K562 (cell line): ENCODE measurements at regions not wholly inside any gene's neighbourhood (a gene's known extent, or its start where the extent isn't known, plus 50 kb on each side); places are given as distances from the start of the nearest gene placed in this dataset.

Experiments
- ATAC-seq: fragments of 200-7000 bp; cut with Tn5 transposase; 3 replicates; pipeline ENCODE4 v1.9.1; 2020; ENCODE audit warnings: moderate library complexity
- BruUV-seq: library from RNA; stranded (reverse); fragments of 400-500 nt; replicated peaks from 2 replicates; lab custom pipeline; 2021; lab: Mats Ljungman, UMichigan
- CTCF ChIA-PET: fragments of 300-600 bp; formaldehyde crosslinking; extraction: SDS; loops from one replicate; lab custom pipeline; 2021; ENCODE audit warnings: low intra/inter-chr PET ratio; lab: Yijun Ruan, JAX
- POLR2A ChIA-PET: fragments of 300-600, 350-650 bp; sonication (Branson Sonifier 250); formaldehyde crosslinking; extraction: SDS; loops from one replicate; lab custom pipeline; 2021; ENCODE audit warnings: antibody characterized with exemption, inconsistent platforms; lab: Yijun Ruan, JAX
- DNase-seq, 4 experiments: peaks; one replicate each; pipeline versions ENCODE4 v3.0.0 to v3.0.0-alpha.2; 2011 to 2018; ENCODE audit warnings: low spot score in 3 of 4, mixed read lengths in 3 of 4; ENCODE audit errors: extremely low read depth in 1 of 4
- FAIRE-seq: peaks from 2 replicates; lab custom pipeline; 2011; peaks lifted over from hg19 to GRCh38; lab: Jason Lieb, UNC
- H2AFZ ChIP-seq: 2 replicates; pipeline ENCODE4 v1.6.0; 2011; ENCODE audit warnings: low read depth, low read length, control low read depth, inconsistent platforms
- H3K27ac ChIP-seq: fragments of 200-600 bp; 3 replicates; pipeline ENCODE4 v1.8.0; 2011; ENCODE audit warnings: low read depth, mild to moderate bottlenecking, control low read depth, inconsistent platforms, low read length, moderate library complexity, mixed read lengths; ENCODE audit errors: extremely low read depth
- H3K27me3 ChIP-seq, 2 experiments: fragments of 300-600 bp in 1 of 2; 2 replicates in 1 of 2; 3 replicates in 1 of 2; pipeline versions ENCODE4 v1.6.0 to v1.8.0; 2011; ENCODE audit warnings: inconsistent platforms in 2 of 2, low read length in 2 of 2, mild to moderate bottlenecking in 1 of 2, mixed read lengths in 1 of 2, moderate library complexity in 1 of 2; ENCODE audit not compliant: control insufficient read depth in 2 of 2, insufficient read depth in 2 of 2
- H3K36me3 ChIP-seq: fragments of 300-600 bp; 3 replicates; pipeline ENCODE4 v1.8.0; 2011; ENCODE audit warnings: mild to moderate bottlenecking, low read length, inconsistent platforms; ENCODE audit not compliant: control insufficient read depth, insufficient read depth
- H3K4me1 ChIP-seq, 2 experiments: fragments of 200-600 bp in 1 of 2; replicated peaks in 1 of 2; 2 replicates in 1 of 2; 3 replicates in 1 of 2; pipeline versions ENCODE4 v1.5.1 to v1.8.0; 2011; ENCODE audit warnings: inconsistent platforms in 2 of 2, low read length in 2 of 2, mild to moderate bottlenecking in 1 of 2, mixed read lengths in 1 of 2, moderate library complexity in 1 of 2; ENCODE audit not compliant: control insufficient read depth in 2 of 2, insufficient read depth in 2 of 2
- H3K4me2 ChIP-seq: 2 replicates; pipeline ENCODE4 v1.6.1; 2011; ENCODE audit warnings: low read length, control low read depth, inconsistent platforms, mixed read lengths; ENCODE audit not compliant: insufficient read depth
- H3K4me3 ChIP-seq: fragments of 200-600 bp; sonication (generic), shearing (Covaris generic); 2 replicates; pipeline ENCODE4 v1.5.1; 2016; ENCODE audit warnings: control low read depth, inconsistent platforms
- H3K79me2 ChIP-seq: fragments of 200-600 bp; 3 replicates; pipeline ENCODE4 v1.8.0; 2011; ENCODE audit warnings: low read length, inconsistent platforms; ENCODE audit not compliant: control insufficient read depth, insufficient read depth
- H3K9ac ChIP-seq, 2 experiments: 2 replicates each; pipeline versions ENCODE4 v1.6.0 to v1.6.1; 2011; ENCODE audit warnings: low read depth in 2 of 2, low read length in 2 of 2, control low read depth in 1 of 2, inconsistent platforms in 1 of 2, mild to moderate bottlenecking in 1 of 2, mixed read lengths in 1 of 2; ENCODE audit not compliant: insufficient read depth in 1 of 2
- H3K9me1 ChIP-seq: one replicate; pipeline ENCODE4 v1.6.0; 2011; ENCODE audit warnings: inconsistent platforms, mild to moderate bottlenecking, low read length, moderate library complexity; ENCODE audit not compliant: control insufficient read depth, insufficient read depth
- H3K9me3 ChIP-seq: replicated peaks from 2 replicates; pipeline ENCODE4 v1.5.1; 2011; ENCODE audit warnings: low read depth, low read length, inconsistent platforms; ENCODE audit not compliant: control insufficient read depth, insufficient read depth
- H4K20me1 ChIP-seq: replicated peaks from 2 replicates; pipeline ENCODE4 v1.6.1; 2011; ENCODE audit warnings: low read length, inconsistent platforms, mixed read lengths; ENCODE audit not compliant: control insufficient read depth, insufficient read depth
- EP400 ChIP-seq: fragments of 450-650 bp; IDR thresholded peaks from 2 replicates; pipeline ENCODE4 v1.6.1; 2017; ENCODE audit warnings: antibody characterized with exemption, mild to moderate bottlenecking, moderate library complexity
- GTF2F1 ChIP-seq: IDR thresholded peaks from 2 replicates; pipeline ENCODE4 v1.6.1; 2011; ENCODE audit warnings: low read depth, low read length, improper control_type of control experiment
- HOMEZ ChIP-seq: fragments of 250-450 bp; sonication (Bioruptor Pico); IDR thresholded peaks from 2 replicates; pipeline ENCODE4 v1.4.0; 2020; ENCODE audit warnings: mild to moderate bottlenecking, moderate library complexity
- MAFK ChIP-seq: IDR thresholded peaks from 2 replicates; pipeline ENCODE4 v1.6.1; 2011; ENCODE audit warnings: low read length, improper control_type of control experiment
- RBFOX2 ChIP-seq: fragments of 200-400 bp; formaldehyde crosslinking; IDR thresholded peaks from 2 replicates; pipeline ENCODE4 v1.6.1; 2017; ENCODE audit warnings: low read depth, mild to moderate bottlenecking, low read length, moderate library complexity
- ZNF395 ChIP-seq: fragments of 200-800 bp; sonication (Bioruptor generic); IDR thresholded peaks from 2 replicates; pipeline ENCODE4 v1.6.1; 2017; ENCODE audit warnings: missing genetic modification characterization, missing compliant biosample characterization
- WGBS: fragments of 100-300 bp; shearing (Covaris generic); methylation state at CpG from one replicate; pipeline ENCODE4 v1.1.6; 2016; ENCODE audit warnings: low coverage, mixed read lengths; ENCODE audit not compliant: insufficient coverage; ENCODE audit errors: missing lambda C conversion rate; 5-methylcytosine and 5-hydroxymethylcytosine counted together
- in situ Hi-C: fragments of 300-500 bp; cut with MboI; formaldehyde crosslinking; loops from 4 replicates; pipeline ENCODE4 v1.15.0; 2018; ENCODE audit warnings: inconsistent platforms, mixed read lengths
- intact Hi-C: fragments of 100-400 bp; cut with micrococcal nuclease; formaldehyde crosslinking; loops from 2 replicates; pipeline ENCODE4 v1.14.2; 2022

- POLR2A ChIA-PET: interaction anchor here (0.6 kb wide), 1 partner anchor 571 kb away, joined by 3 read pairs; no protein-coding TSS in a partner anchor
- H3K9ac ChIP-seq: no peak overlapping the region
- intact Hi-C loops: no loop called here
- FAIRE-seq: no peak
- H3K4me1 ChIP-seq: no peaks in the 10 kb centered on the region
- no peaks in the 10 kb centered on the region for H3K79me2 ChIP-seq
- no peak overlapping the region for H3K4me2 ChIP-seq
- H3K27ac ChIP-seq: no peak overlapping the region
- H3K36me3 ChIP-seq: no peaks in the 10 kb centered on the region
- H4K20me1 ChIP-seq: no peaks in the 10 kb centered on the region
- H3K4me3 ChIP-seq: no peak overlapping the region
- WGBS: 0% methylated on average over 2 of the region's 2 CpGs
- H2AFZ ChIP-seq: no peak overlapping the region
- no peaks in the 10 kb centered on the region for H3K9me1 ChIP-seq
- TF ChIP-seq MAFK: no peak
- no peak for TF ChIP-seq EP400
- no peak for TF ChIP-seq ZNF395
- TF ChIP-seq RBFOX2: no peak
- no peak for TF ChIP-seq HOMEZ (CRISPR knock-in tag)
- no peak for TF ChIP-seq GTF2F1
- TF ChIP-seq, all 486 proteins: peak for 0
- no peak for ATAC-seq
- H3K9me3 ChIP-seq: no peaks in the 10 kb centered on the region
- in situ Hi-C loops: no loop called here
- no peaks in the 10 kb centered on the region for H3K27me3 ChIP-seq
- CTCF ChIA-PET: no interaction called here
- BruUV-seq: no TSS peak
- DNase-seq: no peak
Measured at GRCh38 chr9:107068581-107068980, 205.6 kb downstream of the ZNF462 start.
